H9 (cell line): ENCODE measurements at regions not wholly inside any gene's neighbourhood (a gene's known extent, or its start where the extent isn't known, plus 50 kb on each side); places are given as distances from the start of the nearest gene placed in this dataset.

Experiments
- DNase-seq: peaks from one replicate; pipeline ENCODE4 v3.0.0-alpha.2; 2017
- H2AFZ ChIP-seq: one replicate; pipeline ENCODE4 v1.6.1; 2013; ENCODE audit warnings: mild to moderate bottlenecking, low read length, control low read depth, moderate library complexity
- H2AK5ac ChIP-seq: 2 replicates; pipeline ENCODE4 v1.6.1; 2013; ENCODE audit warnings: low read length, control low read depth, mixed read lengths; ENCODE audit not compliant: insufficient read length
- H2BK120ac ChIP-seq: one replicate; pipeline ENCODE4 v1.6.1; 2013; ENCODE audit warnings: low read depth, mild to moderate bottlenecking, low read length, control low read depth, inconsistent platforms; ENCODE audit not compliant: poor library complexity, severe bottlenecking
- H2BK12ac ChIP-seq: 2 replicates; pipeline ENCODE4 v1.6.1; 2013; ENCODE audit warnings: low read length, control low read depth, mixed read lengths, low read depth; ENCODE audit not compliant: insufficient read length
- H2BK15ac ChIP-seq: 2 replicates; pipeline ENCODE4 v1.6.1; 2013; ENCODE audit warnings: low read depth, low read length, control low read depth
- H2BK20ac ChIP-seq: one replicate; pipeline ENCODE4 v1.6.1; 2013; ENCODE audit warnings: low read depth, mild to moderate bottlenecking, low read length, control low read depth, inconsistent platforms; ENCODE audit not compliant: poor library complexity, severe bottlenecking
- H2BK5ac ChIP-seq: 2 replicates; pipeline ENCODE4 v1.6.1; 2013; ENCODE audit warnings: low read length, control low read depth, mixed read lengths; ENCODE audit not compliant: insufficient read length
- H3K14ac ChIP-seq: 2 replicates; pipeline ENCODE4 v1.6.1; 2013; ENCODE audit warnings: low read length, control low read depth; ENCODE audit not compliant: insufficient read depth
- H3K18ac ChIP-seq: 2 replicates; pipeline ENCODE4 v1.6.1; 2013; ENCODE audit warnings: low read depth, mild to moderate bottlenecking, mixed read lengths, low read length, control low read depth; ENCODE audit not compliant: insufficient read length
- H3K23ac ChIP-seq: 2 replicates; pipeline ENCODE4 v1.6.1; 2013; ENCODE audit warnings: low read length, control low read depth, mixed read lengths, low read depth; ENCODE audit not compliant: insufficient read length
- H3K23me2 ChIP-seq: 2 replicates; pipeline ENCODE4 v1.6.1; 2013; ENCODE audit warnings: low read depth, mild to moderate bottlenecking, mixed read lengths, low read length, control low read depth; ENCODE audit not compliant: insufficient read length, poor library complexity, severe bottlenecking
- H3K27ac ChIP-seq: 2 replicates; pipeline ENCODE4 v1.5.1; 2013; ENCODE audit warnings: low read length, control low read depth, mixed read lengths, low read depth; ENCODE audit not compliant: insufficient read length
- H3K27me3 ChIP-seq: 2 replicates; pipeline ENCODE4 v1.6.1; 2013; ENCODE audit warnings: low read length, control low read depth, inconsistent platforms; ENCODE audit not compliant: insufficient read depth
- H3K4ac ChIP-seq: 2 replicates; pipeline ENCODE4 v1.6.1; 2013; ENCODE audit warnings: low read depth, mild to moderate bottlenecking, control low read depth, inconsistent platforms, low read length, moderate library complexity
- H3K4me1 ChIP-seq: 2 replicates; pipeline ENCODE4 v1.6.1; 2013; ENCODE audit warnings: low read length, control low read depth, inconsistent platforms; ENCODE audit not compliant: insufficient read depth
- H3K4me2 ChIP-seq: 2 replicates; pipeline ENCODE4 v1.6.1; 2013; ENCODE audit warnings: low read length, control low read depth, mixed read lengths; ENCODE audit not compliant: insufficient read length, insufficient read depth
- H3K56ac ChIP-seq: 2 replicates; pipeline ENCODE4 v1.6.1; 2013; ENCODE audit warnings: low read depth, mild to moderate bottlenecking, mixed read lengths, low read length, control low read depth; ENCODE audit not compliant: insufficient read length
- H3K79me1 ChIP-seq: 2 replicates; pipeline ENCODE4 v1.6.1; 2013; ENCODE audit warnings: low read depth, mild to moderate bottlenecking, moderate library complexity, low read length, control low read depth, inconsistent platforms; ENCODE audit not compliant: insufficient read depth, poor library complexity, severe bottlenecking
- H3K79me2 ChIP-seq: 2 replicates; pipeline ENCODE4 v1.6.1; 2013; ENCODE audit warnings: low read length, control low read depth, inconsistent platforms; ENCODE audit not compliant: insufficient read depth
- H3K9ac ChIP-seq: 2 replicates; pipeline ENCODE4 v1.6.1; 2013; ENCODE audit warnings: low read length, control low read depth, mixed read lengths; ENCODE audit not compliant: insufficient read length; ENCODE audit errors: extremely low read depth
- H3K9me3 ChIP-seq: one replicate; pipeline ENCODE4 v1.6.1; 2013; ENCODE audit warnings: low read depth, low read length, inconsistent platforms; ENCODE audit not compliant: control insufficient read depth
- H3T11ph ChIP-seq: one replicate; pipeline ENCODE4 v1.6.1; 2013; ENCODE audit warnings: mild to moderate bottlenecking, low read length, control low read depth, inconsistent platforms
- H4K20me1 ChIP-seq: one replicate; pipeline ENCODE4 v1.6.1; 2013; ENCODE audit not compliant: control insufficient read depth, insufficient read length, insufficient read depth
- H4K5ac ChIP-seq: 2 replicates; pipeline ENCODE4 v1.6.1; 2013; ENCODE audit warnings: low read depth, mild to moderate bottlenecking, mixed read lengths, low read length, control low read depth; ENCODE audit not compliant: insufficient read length
- H4K8ac ChIP-seq: replicated peaks from 2 replicates; pipeline ENCODE4 v1.6.1; 2013; ENCODE audit warnings: low read length, control low read depth, mixed read lengths, low read depth; ENCODE audit not compliant: insufficient read length
- H4K91ac ChIP-seq: 2 replicates; pipeline ENCODE4 v1.6.1; 2013; ENCODE audit warnings: low read depth, mild to moderate bottlenecking, moderate library complexity, mixed read lengths, low read length, control low read depth; ENCODE audit not compliant: insufficient read length
- H3K27ac Mint-ChIP-seq, 3 experiments: 2 replicates in 2 of 3; 3 replicates in 1 of 3; pipeline ENCODE4 v1.8.0; 2020 to 2021; ENCODE audit warnings: mixed read lengths in 3 of 3, mild to moderate bottlenecking in 1 of 3, moderate library complexity in 1 of 3
- H3K27me3 Mint-ChIP-seq: 2 replicates; pipeline ENCODE4 v1.8.0; 2021; ENCODE audit warnings: low read depth, mild to moderate bottlenecking, moderate library complexity, mixed read lengths
- H3K36me3 Mint-ChIP-seq, 3 experiments: 2 replicates in 2 of 3; 3 replicates in 1 of 3; pipeline ENCODE4 v1.8.0; 2020 to 2021; ENCODE audit warnings: low read depth in 3 of 3, mixed read lengths in 3 of 3; ENCODE audit not compliant: insufficient read depth in 1 of 3
- H3K4me1 Mint-ChIP-seq, 2 experiments: 2 replicates each; pipeline ENCODE4 v1.8.0; 2020; ENCODE audit warnings: mixed read lengths in 2 of 2
- H3K4me3 Mint-ChIP-seq, 2 experiments: 2 replicates in 1 of 2; 3 replicates in 1 of 2; pipeline ENCODE4 v1.8.0; 2020 to 2021; ENCODE audit warnings: mild to moderate bottlenecking in 2 of 2, mixed read lengths in 2 of 2, moderate library complexity in 1 of 2
- H3K9me3 Mint-ChIP-seq, 2 experiments: 2 replicates in 1 of 2; 3 replicates in 1 of 2; pipeline ENCODE4 v1.8.0; 2020; ENCODE audit warnings: mild to moderate bottlenecking in 2 of 2, mixed read lengths in 2 of 2, moderate library complexity in 1 of 2
- WGBS: extraction: QIAGEN DNeasy Blood & Tissue Kit; methylation state at CpG from one replicate; pipeline ENCODE4 v1.1.7; 2013; ENCODE audit warnings: missing lambda C conversion rate, low lambda C conversion rate, mixed read lengths; ENCODE audit not compliant: insufficient read length; ENCODE audit errors: extremely low coverage; 5-methylcytosine and 5-hydroxymethylcytosine counted together
- TF ChIP-seq, protein P1 (sequence below): fragments of 200-600 bp; sonication (generic); conservative IDR thresholded peaks from 3 replicates; pipeline ENCODE4 v1.8.0; 2021; ENCODE audit warnings: antibody characterized with exemption, mild to moderate bottlenecking

DNA sequence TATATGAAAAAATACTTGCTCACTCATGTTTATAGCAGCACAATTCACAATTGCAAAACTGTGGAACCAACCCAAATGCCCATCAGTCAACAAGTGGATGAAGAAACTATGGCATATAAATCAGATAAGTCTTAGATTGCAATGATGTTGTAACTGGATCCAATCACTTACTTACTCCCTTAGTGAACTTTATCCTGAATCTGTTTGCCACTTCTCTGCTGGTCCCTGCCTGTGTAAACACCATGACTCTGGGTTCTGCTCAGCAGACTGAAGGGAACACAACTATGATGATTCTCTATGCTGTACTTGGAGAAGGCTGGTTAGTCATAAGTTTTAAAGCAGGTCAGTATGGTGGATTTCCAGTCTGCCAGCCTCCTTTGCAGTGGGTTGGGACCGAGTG lies 391.2 kb downstream of the RWDD3 start:
- H3K18ac ChIP-seq, result no peak overlapping the region
- no CpG with 5 or more reads among the region's 1 CpG for WGBS
- H3K27ac Mint-ChIP-seq, result no peak overlapping the region

More for the DNA sequence above, 391.2 kb downstream of the RWDD3 start:
- Mint-ChIP-seq H3K36me3 (no peaks in the 10 kb centered on the region; a peak in 1 of 7 replicates), H3K9me3 (no peaks in the 10 kb centered on the region), H3K4me1 (peaks cover 0 to 5% of the 10 kb centered on the region in 2 experiments; a peak in 2 of 4 replicates), H3K27me3 (no peaks in the 10 kb centered on the region), H3K4me3 (no peak overlapping the region)
- Histone ChIP-seq H4K5ac (no peak overlapping the region), H3K4me2 (no peak overlapping the region), H3K4me1 (0 out of 2 replicates have a peak, but pooled peaks cover 5% of the 10 kb centered on the region), H2BK120ac (no peak overlapping the region), H2BK12ac (no peak overlapping the region), H3K56ac (no peak overlapping the region), H3K79me2 (no peaks in the 10 kb centered on the region), H3K4ac (no peak overlapping the region), H3K23me2 (no peaks in the 10 kb centered on the region), H3K79me1 (no peaks in the 10 kb centered on the region), H3K23ac (no peak overlapping the region), H2AK5ac (no peak overlapping the region), H2BK15ac (no peak overlapping the region), H3T11ph (no peak overlapping the region), H3K27ac (no peak overlapping the region), H4K20me1 (no peaks in the 10 kb centered on the region), H4K91ac (no peak overlapping the region), H2BK5ac (no peak overlapping the region), H2BK20ac (no peak overlapping the region), H4K8ac (no peak overlapping the region), H3K27me3 (no peaks in the 10 kb centered on the region), H3K9ac (no peak overlapping the region), H2AFZ (no peak overlapping the region), H3K14ac (no peak overlapping the region), H3K9me3 (no peaks in the 10 kb centered on the region)
- no peak for DNase-seq
- TF ChIP-seq, protein P1, sequence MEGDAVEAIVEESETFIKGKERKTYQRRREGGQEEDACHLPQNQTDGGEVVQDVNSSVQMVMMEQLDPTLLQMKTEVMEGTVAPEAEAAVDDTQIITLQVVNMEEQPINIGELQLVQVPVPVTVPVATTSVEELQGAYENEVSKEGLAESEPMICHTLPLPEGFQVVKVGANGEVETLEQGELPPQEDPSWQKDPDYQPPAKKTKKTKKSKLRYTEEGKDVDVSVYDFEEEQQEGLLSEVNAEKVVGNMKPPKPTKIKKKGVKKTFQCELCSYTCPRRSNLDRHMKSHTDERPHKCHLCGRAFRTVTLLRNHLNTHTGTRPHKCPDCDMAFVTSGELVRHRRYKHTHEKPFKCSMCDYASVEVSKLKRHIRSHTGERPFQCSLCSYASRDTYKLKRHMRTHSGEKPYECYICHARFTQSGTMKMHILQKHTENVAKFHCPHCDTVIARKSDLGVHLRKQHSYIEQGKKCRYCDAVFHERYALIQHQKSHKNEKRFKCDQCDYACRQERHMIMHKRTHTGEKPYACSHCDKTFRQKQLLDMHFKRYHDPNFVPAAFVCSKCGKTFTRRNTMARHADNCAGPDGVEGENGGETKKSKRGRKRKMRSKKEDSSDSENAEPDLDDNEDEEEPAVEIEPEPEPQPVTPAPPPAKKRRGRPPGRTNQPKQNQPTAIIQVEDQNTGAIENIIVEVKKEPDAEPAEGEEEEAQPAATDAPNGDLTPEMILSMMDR, result no peak
